NCI-H128 (cell line): ENCODE measurements at regions not wholly inside any gene's neighbourhood (a gene's known extent, or its start where the extent isn't known, plus 50 kb on each side); places are given as distances from the start of the nearest gene placed in this dataset.

Experiments used
- DNase-seq: peaks from one replicate; lab custom pipeline; 2025; ENCODE audit not compliant: unreplicated experiment; lab: John Stamatoyannopoulos, UW

GRCh38 chr2:16127958-16128357 is 187.6 kb downstream of the MYCN start:
- no peak for DNase-seq

DNA sequence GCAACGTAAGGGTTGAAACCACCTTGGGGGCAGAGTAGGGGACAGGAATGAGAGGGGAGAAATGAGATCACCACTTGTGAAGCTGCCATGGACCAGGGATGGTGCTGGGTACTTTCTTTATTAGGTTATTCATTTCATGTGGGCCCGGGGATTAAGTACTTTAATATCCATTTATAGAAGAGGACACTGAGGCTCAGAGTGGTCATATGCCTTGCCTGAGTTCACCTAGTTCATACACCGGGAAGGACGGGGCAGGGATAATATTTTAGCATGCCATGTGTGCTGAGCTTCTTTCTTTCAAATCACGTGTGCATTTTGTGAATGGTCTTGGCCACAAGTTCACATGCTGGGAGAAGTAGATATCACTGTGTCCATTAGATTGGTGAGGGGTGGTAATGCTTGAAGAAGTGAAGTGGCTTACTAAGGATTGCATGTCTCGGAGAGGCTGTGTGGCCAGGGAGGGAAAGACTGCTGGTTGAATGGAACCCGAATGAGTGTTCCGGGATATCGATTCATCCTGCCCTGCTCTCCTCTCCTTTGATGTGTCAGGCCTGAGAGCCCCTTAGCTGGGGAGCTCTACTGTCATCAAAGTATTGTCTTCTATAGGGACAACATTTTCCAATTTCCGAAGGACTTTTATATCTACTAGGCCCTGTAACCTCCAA is 187.1 kb downstream of the MYCN start:
- DNase-seq = no peak

- DNase-seq = no peak
Observed at GRCh38 chr2:16126517-16127275, 186.3 kb downstream of the MYCN start.

- DNase-seq = no peak
Observed at GRCh38 chr2:16125614-16126516, 185.5 kb downstream of the MYCN start.

- DNase-seq = no peak
Observed at GRCh38 chr2:16124881-16125613, 184.7 kb downstream of the MYCN start.

DNA sequence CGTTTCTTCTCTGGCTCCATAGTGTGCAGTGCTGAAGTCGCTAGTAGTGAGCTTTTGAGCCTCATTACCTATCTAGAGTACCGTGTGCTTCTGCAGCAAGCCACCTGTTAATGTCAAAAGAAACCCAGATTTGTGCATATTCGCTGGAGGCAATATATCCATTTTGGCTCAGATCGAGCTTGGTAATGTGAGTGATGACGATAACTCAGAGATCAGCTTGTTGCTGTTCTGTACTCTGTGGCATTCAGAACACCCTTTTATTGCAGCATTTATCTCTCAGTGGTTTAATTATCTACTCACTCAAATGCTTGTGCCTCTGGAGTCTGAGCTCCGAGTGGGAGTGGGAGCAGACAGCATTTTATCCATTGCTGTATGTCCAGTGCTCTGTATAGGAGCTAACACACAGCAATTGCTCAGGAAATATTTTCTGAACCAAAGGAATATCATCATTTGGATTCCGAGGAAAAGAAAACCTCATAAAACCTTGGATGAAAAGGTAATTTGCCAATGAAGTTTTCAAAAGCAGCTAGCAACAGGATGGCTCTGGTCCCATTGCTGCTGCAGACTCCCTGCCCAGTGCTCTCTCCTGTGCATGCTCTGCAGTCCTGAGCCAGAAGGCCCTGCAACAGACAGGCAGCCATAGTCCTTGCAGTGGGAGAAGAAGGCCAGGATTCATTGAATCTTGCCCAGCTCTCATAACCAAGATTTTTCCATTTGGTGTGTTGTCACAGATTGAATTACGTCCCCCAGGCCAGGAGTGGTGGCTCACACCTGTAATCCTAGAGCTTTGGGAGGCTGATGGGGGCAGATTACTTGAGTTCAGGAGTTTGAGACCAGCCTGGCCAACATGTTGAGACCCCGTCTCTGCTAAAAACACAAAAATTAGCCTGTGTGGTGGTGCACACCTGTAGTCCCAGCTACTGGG is 183.8 kb downstream of the MYCN start:
- no peak for DNase-seq

DNA sequence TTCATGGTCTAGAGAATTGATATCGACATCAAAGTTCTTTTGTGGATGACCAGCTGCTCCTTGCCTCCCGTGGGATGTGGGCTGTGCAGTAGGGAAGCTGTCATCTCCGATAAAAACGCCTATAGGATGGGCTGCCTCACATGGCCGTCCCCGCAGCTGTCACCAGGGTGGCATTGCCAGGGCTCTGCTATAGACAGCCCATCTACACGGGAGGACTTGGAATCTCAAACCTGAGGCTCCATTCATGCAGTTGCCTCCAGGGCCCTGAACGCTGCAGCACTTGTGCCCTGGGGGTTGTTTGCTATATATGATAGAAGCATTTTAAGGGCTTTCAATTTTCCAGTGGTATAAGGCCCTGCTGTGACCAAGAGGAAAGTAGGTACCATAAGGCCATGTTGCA is 183.1 kb downstream of the MYCN start:
- no peak for DNase-seq

GRCh38 chr2:16122556-16122955 is 182.2 kb downstream of the MYCN start:
- no peak for DNase-seq

GRCh38 chr2:16121986-16122390 is 181.6 kb downstream of the MYCN start:
- DNase-seq = no peak

DNA sequence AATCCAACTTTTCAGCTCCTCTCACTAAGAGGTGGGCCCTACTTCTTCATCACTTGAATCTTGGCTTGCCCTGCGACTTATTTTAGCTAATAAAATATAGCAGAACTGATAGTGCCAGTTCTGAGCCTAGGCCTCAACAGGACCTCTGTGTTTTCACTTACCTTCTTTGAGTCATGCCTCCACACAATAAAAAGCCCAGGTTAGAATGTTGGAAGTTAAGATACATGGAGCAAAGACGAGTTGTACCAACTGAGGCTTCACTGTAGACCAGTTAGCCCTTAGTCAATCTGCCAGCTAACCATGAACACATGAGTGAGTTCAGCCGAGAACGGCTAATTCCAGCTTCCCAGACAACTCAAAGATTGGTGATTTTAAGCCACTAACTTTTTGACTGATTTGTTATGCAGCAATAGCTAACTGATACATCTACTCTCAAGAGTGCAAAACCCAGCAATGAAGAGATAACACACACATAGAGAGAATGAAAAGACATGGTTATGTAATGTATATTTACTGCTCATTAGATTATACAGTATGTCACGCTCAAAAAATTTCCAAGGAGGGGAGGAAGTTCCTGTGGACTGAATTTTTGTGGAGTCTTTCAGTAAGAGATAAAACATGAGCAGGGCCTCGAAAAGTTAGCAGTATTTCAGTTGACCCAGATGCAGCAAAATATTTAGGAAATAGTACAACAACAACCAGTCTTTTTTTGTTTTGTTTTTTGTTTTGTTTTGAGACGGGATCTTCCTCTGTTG is 181.1 kb downstream of the MYCN start:
- no peak for DNase-seq

GRCh38 chr2:16120591-16121180 is 180.3 kb downstream of the MYCN start:
- no peak for DNase-seq

GRCh38 chr2:16119741-16120140 is 179.4 kb downstream of the MYCN start:
- no peak for DNase-seq

DNA sequence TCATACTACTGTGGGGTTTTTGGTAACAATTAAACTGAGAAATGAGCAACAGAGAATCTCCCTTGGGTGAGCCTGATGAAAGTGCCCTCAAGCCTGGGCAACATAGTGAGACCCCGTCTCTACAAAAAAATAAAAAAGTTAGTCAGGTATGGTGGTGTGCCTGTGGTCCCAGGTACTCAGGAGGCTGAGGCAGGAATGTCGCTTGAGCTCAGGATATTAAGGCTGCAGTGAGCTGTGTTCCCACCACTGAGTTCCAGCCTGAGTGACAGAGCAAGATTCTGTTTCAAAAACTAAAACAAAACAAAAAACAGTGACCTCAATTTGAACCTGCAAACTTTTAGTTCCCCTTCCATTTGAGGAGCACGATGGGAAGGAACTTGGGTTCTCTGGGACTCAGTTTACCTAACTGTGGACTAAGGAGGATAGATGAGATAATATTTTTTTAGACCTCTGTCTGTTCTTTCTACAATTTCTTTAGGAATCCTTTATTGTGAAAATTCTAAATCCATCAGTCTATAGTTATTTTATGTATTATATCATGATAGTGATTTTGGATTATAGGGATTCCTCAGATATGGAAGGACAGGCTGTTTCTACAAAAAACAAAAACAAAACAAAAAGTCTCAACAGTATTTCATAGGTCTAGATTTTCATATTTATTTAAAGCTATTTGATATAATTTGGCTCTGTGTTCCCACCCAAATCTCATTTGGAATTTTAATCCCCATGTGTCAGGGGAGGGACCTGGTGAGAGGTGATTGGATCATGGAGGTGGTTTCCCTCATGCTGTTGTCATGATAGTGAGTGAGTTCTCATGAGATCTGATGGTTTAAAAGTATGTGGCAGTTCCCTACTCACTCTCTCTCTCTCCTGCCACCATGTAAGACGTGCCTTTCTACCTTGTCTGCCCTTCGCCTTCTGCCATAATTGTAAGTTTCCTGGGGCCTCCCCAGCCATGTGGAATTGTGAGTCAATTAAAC is 178.6 kb downstream of the MYCN start:
- DNase-seq = no peak

DNA sequence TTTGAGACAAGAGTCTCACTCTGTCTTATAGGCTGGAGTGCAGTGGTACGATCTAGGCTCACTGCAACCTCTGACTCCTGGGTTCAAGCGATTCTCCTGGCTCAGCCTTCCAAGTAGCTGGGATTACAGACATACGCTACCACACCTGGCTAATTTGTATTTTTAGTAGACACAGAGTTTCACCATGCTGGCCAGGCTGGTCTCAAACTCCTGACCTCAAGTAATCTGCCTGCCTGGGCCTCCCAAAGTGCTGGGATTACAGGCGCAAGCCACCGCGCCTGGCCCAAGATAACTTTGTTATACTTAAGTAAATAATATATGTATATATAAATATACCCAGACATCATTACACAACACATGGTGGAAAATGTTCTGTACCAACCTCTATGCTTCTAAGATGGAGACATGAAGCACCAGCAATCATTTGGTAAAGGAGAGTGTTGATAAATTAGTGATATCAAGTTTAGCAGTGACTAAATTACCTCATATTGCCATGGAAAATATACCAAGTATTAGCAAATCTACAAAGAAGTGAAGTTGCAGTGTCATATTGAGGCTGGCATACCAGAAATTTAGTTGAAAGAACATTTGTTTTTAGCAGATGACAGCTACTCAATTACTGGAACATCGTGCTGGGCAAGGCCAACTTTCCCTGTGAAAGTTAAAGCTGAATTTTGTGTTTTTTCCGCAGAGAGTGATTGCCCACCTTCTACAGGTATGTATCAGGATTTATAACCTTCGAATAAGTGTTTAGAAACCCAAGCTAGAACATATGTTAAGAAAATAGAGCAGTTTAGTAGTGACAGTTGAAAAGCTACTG is 177.7 kb downstream of the MYCN start:
- no peak for DNase-seq

DNA sequence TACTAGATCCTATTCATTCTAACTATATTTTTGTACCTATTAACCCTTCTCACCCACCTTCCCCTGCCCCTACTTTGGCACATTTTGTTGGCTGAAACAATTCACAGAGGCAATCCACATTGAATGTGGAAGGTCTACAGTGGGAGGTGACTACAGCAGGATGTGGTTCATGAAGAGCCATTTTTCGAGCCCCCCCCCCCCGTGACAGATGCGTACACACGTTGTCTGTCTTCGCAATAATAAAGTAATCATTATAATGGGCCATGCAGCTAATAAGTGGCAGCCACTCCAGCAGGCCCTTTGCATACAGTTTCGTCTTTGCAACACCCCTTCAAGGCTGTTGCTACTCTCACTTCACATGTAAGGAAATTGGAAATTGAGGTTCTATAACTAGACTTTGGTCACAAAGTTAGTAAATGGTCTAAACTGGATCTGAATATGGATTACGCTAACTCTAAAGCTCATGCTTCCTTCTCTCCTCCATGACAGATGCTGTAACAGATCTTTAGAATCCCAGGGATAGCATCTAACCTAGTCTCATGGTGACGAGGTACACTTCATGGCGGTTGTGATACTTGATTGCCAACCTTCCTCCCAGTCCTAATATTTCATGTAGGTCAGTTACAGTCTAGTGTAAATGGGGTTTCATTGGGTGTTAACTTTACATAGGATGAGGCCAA is 176.8 kb downstream of the MYCN start:
- DNase-seq = no peak
